ENCODE measurements at regions not wholly inside any gene's neighbourhood (a gene's known extent, or its start where the extent isn't known, plus 50 kb on each side); places are given as distances from the start of the nearest gene placed in this dataset.

- TF ChIP-seq, protein P1, sequence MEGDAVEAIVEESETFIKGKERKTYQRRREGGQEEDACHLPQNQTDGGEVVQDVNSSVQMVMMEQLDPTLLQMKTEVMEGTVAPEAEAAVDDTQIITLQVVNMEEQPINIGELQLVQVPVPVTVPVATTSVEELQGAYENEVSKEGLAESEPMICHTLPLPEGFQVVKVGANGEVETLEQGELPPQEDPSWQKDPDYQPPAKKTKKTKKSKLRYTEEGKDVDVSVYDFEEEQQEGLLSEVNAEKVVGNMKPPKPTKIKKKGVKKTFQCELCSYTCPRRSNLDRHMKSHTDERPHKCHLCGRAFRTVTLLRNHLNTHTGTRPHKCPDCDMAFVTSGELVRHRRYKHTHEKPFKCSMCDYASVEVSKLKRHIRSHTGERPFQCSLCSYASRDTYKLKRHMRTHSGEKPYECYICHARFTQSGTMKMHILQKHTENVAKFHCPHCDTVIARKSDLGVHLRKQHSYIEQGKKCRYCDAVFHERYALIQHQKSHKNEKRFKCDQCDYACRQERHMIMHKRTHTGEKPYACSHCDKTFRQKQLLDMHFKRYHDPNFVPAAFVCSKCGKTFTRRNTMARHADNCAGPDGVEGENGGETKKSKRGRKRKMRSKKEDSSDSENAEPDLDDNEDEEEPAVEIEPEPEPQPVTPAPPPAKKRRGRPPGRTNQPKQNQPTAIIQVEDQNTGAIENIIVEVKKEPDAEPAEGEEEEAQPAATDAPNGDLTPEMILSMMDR (IDR thresholded peaks at IDR 0.05; ENCODE audit: insufficient read depth, low read length), result no peak
- no peak overlapping the region for H3K4me3 ChIP-seq (ENCODE audit: low read depth, low read length)
- DNase-seq (ENCODE audit: low read depth), result no peak
Observed at GRCh38 chr9:27847380-27847779, 274.1 kb upstream of the C9orf72 start.

DNA sequence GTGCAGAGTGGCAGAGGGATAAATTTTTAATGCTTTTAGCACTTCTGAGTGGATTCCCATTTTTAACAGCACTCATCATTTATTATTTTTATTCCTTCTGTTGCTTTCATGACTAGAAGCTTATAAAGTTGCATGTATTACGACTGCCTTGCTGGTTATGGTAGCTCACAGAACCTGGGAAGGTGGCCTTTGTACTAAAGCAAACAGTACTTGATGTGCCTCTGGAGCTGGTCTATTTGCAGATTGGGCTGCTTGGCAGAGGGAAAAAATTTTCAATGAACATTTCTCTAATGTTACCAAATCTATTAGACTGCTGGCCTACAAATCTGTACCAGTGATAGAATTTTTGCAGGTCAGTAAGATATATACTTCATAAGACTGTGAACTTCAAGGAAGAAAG lies 274.5 kb upstream of the C9orf72 start:
- DNase-seq (ENCODE audit: low read depth), result no peak
- TF ChIP-seq, protein P1 (IDR thresholded peaks at IDR 0.05; ENCODE audit: insufficient read depth, low read length), result no peak
- H3K4me3 ChIP-seq (ENCODE audit: low read depth, low read length), result no peak overlapping the region

DNA sequence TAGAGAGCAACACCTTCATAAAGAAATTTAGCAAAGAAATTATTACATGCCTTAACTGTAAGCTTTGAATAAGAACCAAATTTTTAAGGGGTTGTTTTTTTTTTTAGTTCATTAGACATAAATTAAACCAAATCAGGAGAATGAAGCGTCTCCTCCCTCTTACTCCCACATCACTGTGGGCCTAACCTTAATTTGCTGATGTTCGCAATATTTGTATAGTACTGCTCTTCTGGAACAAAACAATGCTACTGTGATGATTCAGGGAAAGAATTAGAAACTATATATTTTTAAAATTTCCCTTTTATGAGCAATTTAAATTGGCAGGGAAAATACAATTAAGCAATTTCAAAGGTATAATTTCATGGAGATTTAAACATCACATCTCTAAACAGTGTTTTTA lies 275.0 kb upstream of the C9orf72 start:
- TF ChIP-seq, protein P1 (IDR thresholded peaks at IDR 0.05; ENCODE audit: insufficient read depth, low read length), result no peak
- H3K4me3 ChIP-seq (ENCODE audit: low read depth, low read length), result no peak overlapping the region
- no peak for DNase-seq (ENCODE audit: low read depth)

GRCh38 chr9:27851858-27852257 lies 278.6 kb upstream of the C9orf72 start:
- TF ChIP-seq, protein P1 (IDR thresholded peaks at IDR 0.05; ENCODE audit: insufficient read depth, low read length), result no peak
- DNase-seq (ENCODE audit: low read depth), result no peak

DNA sequence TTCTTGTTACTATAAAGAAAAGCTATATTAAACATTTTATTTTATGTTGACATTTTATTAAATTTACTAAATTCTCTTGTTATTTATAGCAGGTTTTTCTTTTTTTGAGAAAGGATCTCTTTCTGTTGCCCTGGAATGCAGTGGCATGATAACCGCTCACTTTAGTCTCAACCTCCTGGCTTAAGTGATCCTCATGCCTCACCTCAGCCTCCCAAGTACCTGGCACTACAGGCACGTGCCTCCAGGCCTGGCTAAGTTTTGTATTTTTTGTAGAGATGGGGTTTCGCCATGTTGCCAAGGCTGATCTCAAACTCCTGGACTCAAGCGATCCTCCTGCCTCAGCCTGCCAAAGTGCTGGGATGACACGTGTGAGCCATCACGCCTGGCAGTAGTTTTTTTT lies 280.2 kb upstream of the C9orf72 start:
- DNase-seq (ENCODE audit: low read depth), result no peak
- TF ChIP-seq, protein P1 (IDR thresholded peaks at IDR 0.05; ENCODE audit: insufficient read depth, low read length), result no peak
- no peak overlapping the region for H3K4me3 ChIP-seq (ENCODE audit: low read depth, low read length)

More at GRCh38 chr9:27851858-27852257, 278.6 kb upstream of the C9orf72 start:
- no peak overlapping the region for H3K4me3 ChIP-seq (ENCODE audit: low read depth, low read length)

- no peak for DNase-seq (ENCODE audit: low read depth)
- TF ChIP-seq, protein P1 (IDR thresholded peaks at IDR 0.05; ENCODE audit: insufficient read depth, low read length), result no peak
- H3K4me3 ChIP-seq (ENCODE audit: low read depth, low read length), result no peak overlapping the region
Observed at GRCh38 chr9:27856054-27856453, 282.8 kb upstream of the C9orf72 start.

- TF ChIP-seq, protein P1 (IDR thresholded peaks at IDR 0.05; ENCODE audit: insufficient read depth, low read length), result no peak
- no peak for DNase-seq (ENCODE audit: low read depth)
- no peak overlapping the region for H3K4me3 ChIP-seq (ENCODE audit: low read depth, low read length)
Observed at GRCh38 chr9:27856748-27857147, 283.5 kb upstream of the C9orf72 start.
